ENCODE measurements at regions not wholly inside any gene's neighbourhood (a gene's known extent, or its start where the extent isn't known, plus 50 kb on each side); places are given as distances from the start of the nearest gene placed in this dataset.

- Histone ChIP-seq H3K9me3 (replicated peaks) (no peaks in the 10 kb centered on the region), H3K4me1 (replicated peaks) (no peaks in the 10 kb centered on the region), H3K27me3 (replicated peaks) (no peaks in the 10 kb centered on the region), H3K4me3 (no peak overlapping the region), H3K36me3 (no peaks in the 10 kb centered on the region), H3K27ac (no peak overlapping the region)
- no peak for DNase-seq (ENCODE audit: low read depth in 1 of 2, low spot score in 2 of 2)
Measured at GRCh38 chr7:52143219-52143618, 826.6 kb upstream of the COBL start.

GRCh38 chr7:52140851-52141250 is 824.2 kb upstream of the COBL start:
- Histone ChIP-seq H3K9me3 (replicated peaks) (no peaks in the 10 kb centered on the region), H3K36me3 (no peaks in the 10 kb centered on the region), H3K27ac (no peak overlapping the region), H3K4me3 (no peak overlapping the region), H3K4me1 (replicated peaks) (no peaks in the 10 kb centered on the region), H3K27me3 (replicated peaks) (no peaks in the 10 kb centered on the region)
- DNase-seq (ENCODE audit: low read depth in 1 of 2, low spot score in 2 of 2): no peak

- Histone ChIP-seq H3K4me1 (replicated peaks) (no peaks in the 10 kb centered on the region), H3K9me3 (replicated peaks) (no peaks in the 10 kb centered on the region), H3K27me3 (replicated peaks) (no peaks in the 10 kb centered on the region), H3K27ac (no peak overlapping the region), H3K4me3 (no peak overlapping the region), H3K36me3 (no peaks in the 10 kb centered on the region)
- DNase-seq (ENCODE audit: low read depth in 1 of 2, low spot score in 2 of 2): no peak
Measured at GRCh38 chr7:52135403-52135802, 818.8 kb upstream of the COBL start.

GRCh38 chr7:52129278-52129677 is 812.7 kb upstream of the COBL start:
- H3K4me1 ChIP-seq (replicated peaks): no peaks in the 10 kb centered on the region
- no peak for DNase-seq (ENCODE audit: low read depth in 1 of 2, low spot score in 2 of 2)
- H3K4me3 ChIP-seq: no peak overlapping the region
- H3K36me3 ChIP-seq: no peaks in the 10 kb centered on the region
- no peaks in the 10 kb centered on the region for H3K27me3 ChIP-seq (replicated peaks)
- H3K27ac ChIP-seq: no peak overlapping the region
- H3K9me3 ChIP-seq (replicated peaks): no peaks in the 10 kb centered on the region

GRCh38 chr7:52120912-52121311 is 804.3 kb upstream of the COBL start:
- Histone ChIP-seq H3K27ac (no peak overlapping the region), H3K9me3 (replicated peaks) (no peaks in the 10 kb centered on the region), H3K4me3 (no peak overlapping the region), H3K36me3 (no peaks in the 10 kb centered on the region), H3K4me1 (replicated peaks) (no peaks in the 10 kb centered on the region), H3K27me3 (replicated peaks) (no peaks in the 10 kb centered on the region)
- DNase-seq (ENCODE audit: low read depth in 1 of 2, low spot score in 2 of 2): no peak

GRCh38 chr7:52119537-52119936 is 802.9 kb upstream of the COBL start:
- H3K27me3 ChIP-seq (replicated peaks): no peaks in the 10 kb centered on the region
- no peak overlapping the region for H3K27ac ChIP-seq
- DNase-seq (ENCODE audit: low read depth in 1 of 2, low spot score in 2 of 2): no peak
- H3K36me3 ChIP-seq: no peaks in the 10 kb centered on the region
- no peak overlapping the region for H3K4me3 ChIP-seq
- H3K9me3 ChIP-seq (replicated peaks): no peaks in the 10 kb centered on the region
- no peaks in the 10 kb centered on the region for H3K4me1 ChIP-seq (replicated peaks)

GRCh38 chr7:52114509-52114908 is 797.9 kb upstream of the COBL start:
- no peaks in the 10 kb centered on the region for H3K9me3 ChIP-seq (replicated peaks)
- no peaks in the 10 kb centered on the region for H3K36me3 ChIP-seq
- DNase-seq (ENCODE audit: low read depth in 1 of 2, low spot score in 2 of 2): no peak
- H3K27ac ChIP-seq: no peak overlapping the region
- no peaks in the 10 kb centered on the region for H3K27me3 ChIP-seq (replicated peaks)
- H3K4me3 ChIP-seq: no peak overlapping the region
- no peaks in the 10 kb centered on the region for H3K4me1 ChIP-seq (replicated peaks)

GRCh38 chr7:52114056-52114455 is 797.4 kb upstream of the COBL start:
- H3K27ac ChIP-seq: no peak overlapping the region
- H3K27me3 ChIP-seq (replicated peaks): no peaks in the 10 kb centered on the region
- no peak overlapping the region for H3K4me3 ChIP-seq
- H3K4me1 ChIP-seq (replicated peaks): no peaks in the 10 kb centered on the region
- no peaks in the 10 kb centered on the region for H3K36me3 ChIP-seq
- H3K9me3 ChIP-seq (replicated peaks): no peaks in the 10 kb centered on the region
- DNase-seq (ENCODE audit: low read depth in 1 of 2, low spot score in 2 of 2): no peak

- no peaks in the 10 kb centered on the region for H3K36me3 ChIP-seq
- no peaks in the 10 kb centered on the region for H3K4me1 ChIP-seq (replicated peaks)
- H3K27me3 ChIP-seq (replicated peaks): no peaks in the 10 kb centered on the region
- no peak for DNase-seq (ENCODE audit: low read depth in 1 of 2, low spot score in 2 of 2)
- no peak overlapping the region for H3K27ac ChIP-seq
- no peaks in the 10 kb centered on the region for H3K9me3 ChIP-seq (replicated peaks)
- H3K4me3 ChIP-seq: no peak overlapping the region
Measured at GRCh38 chr7:52107355-52107754, 790.7 kb upstream of the COBL start.

GRCh38 chr7:52095861-52096260 is 779.3 kb upstream of the COBL start:
- DNase-seq (ENCODE audit: low read depth in 1 of 2, low spot score in 2 of 2): no peak
- Histone ChIP-seq H3K36me3 (no peaks in the 10 kb centered on the region), H3K9me3 (replicated peaks) (no peaks in the 10 kb centered on the region; the same call in 1 of the 2 replicates), H3K4me1 (replicated peaks) (no peaks in the 10 kb centered on the region), H3K27ac (no peak overlapping the region), H3K4me3 (no peak overlapping the region), H3K27me3 (replicated peaks) (no peaks in the 10 kb centered on the region)

GRCh38 chr7:52091996-52092395 is 775.4 kb upstream of the COBL start:
- no peaks in the 10 kb centered on the region for H3K27me3 ChIP-seq (replicated peaks)
- H3K4me1 ChIP-seq (replicated peaks): no peaks in the 10 kb centered on the region
- no peaks in the 10 kb centered on the region for H3K36me3 ChIP-seq
- H3K9me3 ChIP-seq (replicated peaks): peaks cover 3% of the 10 kb centered on the region; the same call in 1 of the 2 replicates
- no peak overlapping the region for H3K27ac ChIP-seq
- no peak overlapping the region for H3K4me3 ChIP-seq
- DNase-seq (ENCODE audit: low read depth in 1 of 2, low spot score in 2 of 2): no peak

- no peak for DNase-seq (ENCODE audit: low read depth in 1 of 2, low spot score in 2 of 2)
- no peak overlapping the region for H3K4me3 ChIP-seq
Measured at GRCh38 chr7:52091101-52091500, 774.5 kb upstream of the COBL start.

GRCh38 chr7:52088008-52088901 is 771.6 kb upstream of the COBL start:
- Histone ChIP-seq H3K4me1 (replicated peaks) (no peaks in the 10 kb centered on the region), H3K36me3 (no peaks in the 10 kb centered on the region), H3K4me3 (no peak overlapping the region), H3K27ac (no peak overlapping the region), H3K9me3 (replicated peaks) (peaks cover 3% of the 10 kb centered on the region; the same call in 1 of the 2 replicates), H3K27me3 (replicated peaks) (no peaks in the 10 kb centered on the region)
- no peak for DNase-seq (ENCODE audit: low read depth in 1 of 2, low spot score in 2 of 2)

More at GRCh38 chr7:52091101-52091500, 774.5 kb upstream of the COBL start:
- no peaks in the 10 kb centered on the region for H3K4me1 ChIP-seq (replicated peaks)
- no peak overlapping the region for H3K27ac ChIP-seq
- peaks cover 3% of the 10 kb centered on the region; the same call in 1 of the 2 replicates for H3K9me3 ChIP-seq (replicated peaks)
- H3K27me3 ChIP-seq (replicated peaks): no peaks in the 10 kb centered on the region
- H3K36me3 ChIP-seq: no peaks in the 10 kb centered on the region

GRCh38 chr7:52085610-52086009 is 769.0 kb upstream of the COBL start:
- no peaks in the 10 kb centered on the region for H3K4me1 ChIP-seq (replicated peaks)
- H3K27me3 ChIP-seq (replicated peaks): no peaks in the 10 kb centered on the region
- no peak overlapping the region for H3K4me3 ChIP-seq
- no peak for DNase-seq (ENCODE audit: low read depth in 1 of 2, low spot score in 2 of 2)
- peaks cover 7% of the 10 kb centered on the region; the same call in 1 of the 2 replicates for H3K9me3 ChIP-seq (replicated peaks)
- H3K36me3 ChIP-seq: no peaks in the 10 kb centered on the region
- H3K27ac ChIP-seq: no peak overlapping the region

All from SJSA1 (cell line).